ENCODE measurements at regions not wholly inside any gene's neighbourhood (a gene's known extent, or its start where the extent isn't known, plus 50 kb on each side); places are given as distances from the start of the nearest gene placed in this dataset.
"Not testable (repeated sequence)": the region's sequence is repeated elsewhere in the genome, so short reads cannot be mapped to it uniquely, and the experiment has no call there.

GRCh38 chr9:6160579-6160978, 55.0 kb upstream of the IL33 start:
- intact Hi-C loops (cut with micrococcal nuclease), result no loop called here
- DNase-seq (no peak), ATAC-seq (no peak)

- ATAC-seq (no peak), DNase-seq (no peak)
- intact Hi-C loops (cut with micrococcal nuclease), result no loop called here
Observed at GRCh38 chr9:6153425-6153824, 62.2 kb upstream of the IL33 start.

- DNase-seq, result no peak
- intact Hi-C loops (cut with micrococcal nuclease), result no loop called here
- no peak for ATAC-seq
Observed at GRCh38 chr9:6152788-6153187, 62.8 kb upstream of the IL33 start.

- DNase-seq (no peak), ATAC-seq (no peak)
- intact Hi-C loops (cut with micrococcal nuclease), result no loop called here
Observed at GRCh38 chr9:6150483-6150882, 65.1 kb upstream of the IL33 start.

- no peak for ATAC-seq
- DNase-seq, result no peak
- intact Hi-C loops (cut with micrococcal nuclease), result no loop called here
Observed at GRCh38 chr9:6149315-6149714, 66.3 kb upstream of the IL33 start.

- no peak for ATAC-seq
- no peak for DNase-seq
- intact Hi-C loops (cut with micrococcal nuclease), result no loop called here
Observed at GRCh38 chr9:6147846-6148245, 67.8 kb upstream of the IL33 start.

GRCh38 chr9:6144947-6145346, 70.7 kb upstream of the IL33 start:
- ATAC-seq (no peak), DNase-seq (no peak)
- intact Hi-C loops (cut with micrococcal nuclease), result no loop called here

- intact Hi-C loops (cut with micrococcal nuclease), result no loop called here
- DNase-seq (no peak), ATAC-seq (no peak)
Observed at GRCh38 chr9:6142799-6143454, 72.7 kb upstream of the IL33 start.

GRCh38 chr9:6135780-6136179, 79.8 kb upstream of the IL33 start:
- intact Hi-C loops (cut with micrococcal nuclease); ATAC-seq; DNase-seq: not testable (repeated sequence)

- no peak for DNase-seq
- ATAC-seq, result no peak
- intact Hi-C loops (cut with micrococcal nuclease), result no loop called here
Observed at GRCh38 chr9:6134661-6135180, 80.9 kb upstream of the IL33 start.

- ATAC-seq (no peak), DNase-seq (no peak)
- intact Hi-C loops (cut with micrococcal nuclease), result no loop called here
Observed at GRCh38 chr9:6133346-6134063, 82.1 kb upstream of the IL33 start.

- intact Hi-C loops (cut with micrococcal nuclease), result no loop called here
- ATAC-seq, result no peak
- DNase-seq, result no peak
Observed at GRCh38 chr9:6132650-6133049, 83.0 kb upstream of the IL33 start.

- no peak for ATAC-seq
- intact Hi-C loops (cut with micrococcal nuclease), result no loop called here
- DNase-seq, result no peak
Observed at GRCh38 chr9:6128030-6128429, 87.6 kb upstream of the IL33 start.

GRCh38 chr9:6126377-6126776, 89.2 kb upstream of the IL33 start:
- no peak for ATAC-seq
- intact Hi-C loops (cut with micrococcal nuclease), result no loop called here
- DNase-seq, result no peak

GRCh38 chr9:6123416-6123815, 92.2 kb upstream of the IL33 start:
- intact Hi-C loops (cut with micrococcal nuclease), result no loop called here
- no peak for DNase-seq
- no peak for ATAC-seq

GRCh38 chr9:6121707-6122106, 93.9 kb upstream of the IL33 start:
- ATAC-seq (peak; percentile 36), DNase-seq (no peak)
- intact Hi-C loops (cut with micrococcal nuclease), result no loop called here

GRCh38 chr9:6114424-6114823, 99.0 kb upstream of the RANBP6 start:
- ATAC-seq (no peak), DNase-seq (no peak)
- intact Hi-C loops (cut with micrococcal nuclease), result no loop called here

- intact Hi-C loops (cut with micrococcal nuclease), result no loop called here
- no peak for ATAC-seq
Observed at GRCh38 chr9:6113819-6114218, 98.4 kb upstream of the RANBP6 start.

GRCh38 chr9:6113312-6113711, 97.9 kb upstream of the RANBP6 start:
- intact Hi-C loops (cut with micrococcal nuclease), result no loop called here
- DNase-seq (no peak), ATAC-seq (no peak)

More at GRCh38 chr9:6113819-6114218, 98.4 kb upstream of the RANBP6 start:
- DNase-seq, result no peak

- intact Hi-C loops (cut with micrococcal nuclease), result no loop called here
- ATAC-seq (no peak), DNase-seq (no peak)
Observed at GRCh38 chr9:6109986-6110385, 94.6 kb upstream of the RANBP6 start.

GRCh38 chr9:6109571-6109970, 94.1 kb upstream of the RANBP6 start:
- no peak for ATAC-seq
- intact Hi-C loops (cut with micrococcal nuclease), result no loop called here
- no peak for DNase-seq
